HEK293 (cell line): ENCODE measurements at regions not wholly inside any gene's neighbourhood (a gene's known extent, or its start where the extent isn't known, plus 50 kb on each side); places are given as distances from the start of the nearest gene placed in this dataset.

Experiments used
- INSM2 ChIP-seq: fragments of 450-650 bp; formaldehyde crosslinking; IDR thresholded peaks from 2 replicates; pipeline ENCODE4 v1.5.1; 2016; ENCODE audit warnings: missing biosample characterization, missing genetic modification characterization
- SALL2 ChIP-seq: fragments of 450-650 bp; formaldehyde crosslinking; IDR thresholded peaks from 2 replicates; pipeline ENCODE4 v1.5.0; 2017; ENCODE audit warnings: missing biosample characterization, mild to moderate bottlenecking, missing genetic modification characterization, borderline replicate concordance
- ZNF416 ChIP-seq: fragments of 450-650 bp; formaldehyde crosslinking; IDR thresholded peaks from 2 replicates; pipeline ENCODE4 v1.5.1; 2016; ENCODE audit warnings: missing biosample characterization, missing genetic modification characterization
- ZNF433 ChIP-seq: fragments of 450-650 bp; formaldehyde crosslinking; IDR thresholded peaks from 2 replicates; pipeline ENCODE4 v1.5.1; 2016; ENCODE audit warnings: missing biosample characterization, missing genetic modification characterization, low read depth
- ZNF530 ChIP-seq: fragments of 450-650 bp; formaldehyde crosslinking; IDR thresholded peaks from 2 replicates; pipeline ENCODE4 v1.5.1; 2016; ENCODE audit warnings: low read depth, missing biosample characterization, missing genetic modification characterization
- ZNF776 ChIP-seq: fragments of 450-650 bp; formaldehyde crosslinking; IDR thresholded peaks from 2 replicates; pipeline ENCODE4 v1.5.0; 2017; ENCODE audit warnings: missing biosample characterization, missing genetic modification characterization, borderline replicate concordance
- TF ChIP-seq, protein P1 (sequence below): fragments of 450-650 bp; formaldehyde crosslinking; IDR thresholded peaks from 2 replicates; pipeline ENCODE4 v1.5.1; 2016; ENCODE audit warnings: missing biosample characterization, missing genetic modification characterization, low read depth
- TF ChIP-seq, protein P2 (sequence below): fragments of 450-650 bp; formaldehyde crosslinking; IDR thresholded peaks from 2 replicates; pipeline ENCODE4 v1.5.1; 2016; ENCODE audit warnings: missing biosample characterization, missing genetic modification characterization
- TF ChIP-seq, protein P3 (sequence below): sonication (generic); formaldehyde crosslinking; IDR thresholded peaks from 2 replicates; pipeline ENCODE4 v1.8.1; 2022; ENCODE audit warnings: mild to moderate bottlenecking, moderate library complexity, missing genetic modification reagents
- TF ChIP-seq, protein P4 (sequence below): fragments of 450-650 bp; formaldehyde crosslinking; conservative IDR thresholded peaks from 2 replicates; pipeline ENCODE4 v1.5.1; 2016; ENCODE audit warnings: low read depth, missing biosample characterization, missing genetic modification characterization

GRCh38 chr15:61379005-61379404 lies 149.9 kb upstream of the RORA start:
- TF ChIP-seq ZNF530 (tag by site-specific recombination) = no peak
- TF ChIP-seq ZNF416 (tag by site-specific recombination) = no peak
- TF ChIP-seq, protein P1, sequence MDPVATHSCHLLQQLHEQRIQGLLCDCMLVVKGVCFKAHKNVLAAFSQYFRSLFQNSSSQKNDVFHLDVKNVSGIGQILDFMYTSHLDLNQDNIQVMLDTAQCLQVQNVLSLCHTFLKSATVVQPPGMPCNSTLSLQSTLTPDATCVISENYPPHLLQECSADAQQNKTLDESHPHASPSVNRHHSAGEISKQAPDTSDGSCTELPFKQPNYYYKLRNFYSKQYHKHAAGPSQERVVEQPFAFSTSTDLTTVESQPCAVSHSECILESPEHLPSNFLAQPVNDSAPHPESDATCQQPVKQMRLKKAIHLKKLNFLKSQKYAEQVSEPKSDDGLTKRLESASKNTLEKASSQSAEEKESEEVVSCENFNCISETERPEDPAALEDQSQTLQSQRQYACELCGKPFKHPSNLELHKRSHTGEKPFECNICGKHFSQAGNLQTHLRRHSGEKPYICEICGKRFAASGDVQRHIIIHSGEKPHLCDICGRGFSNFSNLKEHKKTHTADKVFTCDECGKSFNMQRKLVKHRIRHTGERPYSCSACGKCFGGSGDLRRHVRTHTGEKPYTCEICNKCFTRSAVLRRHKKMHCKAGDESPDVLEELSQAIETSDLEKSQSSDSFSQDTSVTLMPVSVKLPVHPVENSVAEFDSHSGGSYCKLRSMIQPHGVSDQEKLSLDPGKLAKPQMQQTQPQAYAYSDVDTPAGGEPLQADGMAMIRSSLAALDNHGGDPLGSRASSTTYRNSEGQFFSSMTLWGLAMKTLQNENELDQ (tag by site-specific recombination) = no peak
- TF ChIP-seq, protein P2, sequence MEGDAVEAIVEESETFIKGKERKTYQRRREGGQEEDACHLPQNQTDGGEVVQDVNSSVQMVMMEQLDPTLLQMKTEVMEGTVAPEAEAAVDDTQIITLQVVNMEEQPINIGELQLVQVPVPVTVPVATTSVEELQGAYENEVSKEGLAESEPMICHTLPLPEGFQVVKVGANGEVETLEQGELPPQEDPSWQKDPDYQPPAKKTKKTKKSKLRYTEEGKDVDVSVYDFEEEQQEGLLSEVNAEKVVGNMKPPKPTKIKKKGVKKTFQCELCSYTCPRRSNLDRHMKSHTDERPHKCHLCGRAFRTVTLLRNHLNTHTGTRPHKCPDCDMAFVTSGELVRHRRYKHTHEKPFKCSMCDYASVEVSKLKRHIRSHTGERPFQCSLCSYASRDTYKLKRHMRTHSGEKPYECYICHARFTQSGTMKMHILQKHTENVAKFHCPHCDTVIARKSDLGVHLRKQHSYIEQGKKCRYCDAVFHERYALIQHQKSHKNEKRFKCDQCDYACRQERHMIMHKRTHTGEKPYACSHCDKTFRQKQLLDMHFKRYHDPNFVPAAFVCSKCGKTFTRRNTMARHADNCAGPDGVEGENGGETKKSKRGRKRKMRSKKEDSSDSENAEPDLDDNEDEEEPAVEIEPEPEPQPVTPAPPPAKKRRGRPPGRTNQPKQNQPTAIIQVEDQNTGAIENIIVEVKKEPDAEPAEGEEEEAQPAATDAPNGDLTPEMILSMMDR (tag by site-specific recombination) = no peak
- TF ChIP-seq ZNF776 (tag by site-specific recombination) = no peak
- no peak for TF ChIP-seq INSM2 (tag by site-specific recombination)
- TF ChIP-seq, protein P3, sequence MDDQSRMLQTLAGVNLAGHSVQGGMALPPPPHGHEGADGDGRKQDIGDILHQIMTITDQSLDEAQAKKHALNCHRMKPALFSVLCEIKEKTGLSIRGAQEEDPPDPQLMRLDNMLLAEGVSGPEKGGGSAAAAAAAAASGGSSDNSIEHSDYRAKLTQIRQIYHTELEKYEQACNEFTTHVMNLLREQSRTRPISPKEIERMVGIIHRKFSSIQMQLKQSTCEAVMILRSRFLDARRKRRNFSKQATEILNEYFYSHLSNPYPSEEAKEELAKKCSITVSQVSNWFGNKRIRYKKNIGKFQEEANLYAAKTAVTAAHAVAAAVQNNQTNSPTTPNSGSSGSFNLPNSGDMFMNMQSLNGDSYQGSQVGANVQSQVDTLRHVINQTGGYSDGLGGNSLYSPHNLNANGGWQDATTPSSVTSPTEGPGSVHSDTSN (CRISPR knock-in tag) = no peak
- no peak for TF ChIP-seq ZNF433 (tag by site-specific recombination)
- TF ChIP-seq, protein P4, sequence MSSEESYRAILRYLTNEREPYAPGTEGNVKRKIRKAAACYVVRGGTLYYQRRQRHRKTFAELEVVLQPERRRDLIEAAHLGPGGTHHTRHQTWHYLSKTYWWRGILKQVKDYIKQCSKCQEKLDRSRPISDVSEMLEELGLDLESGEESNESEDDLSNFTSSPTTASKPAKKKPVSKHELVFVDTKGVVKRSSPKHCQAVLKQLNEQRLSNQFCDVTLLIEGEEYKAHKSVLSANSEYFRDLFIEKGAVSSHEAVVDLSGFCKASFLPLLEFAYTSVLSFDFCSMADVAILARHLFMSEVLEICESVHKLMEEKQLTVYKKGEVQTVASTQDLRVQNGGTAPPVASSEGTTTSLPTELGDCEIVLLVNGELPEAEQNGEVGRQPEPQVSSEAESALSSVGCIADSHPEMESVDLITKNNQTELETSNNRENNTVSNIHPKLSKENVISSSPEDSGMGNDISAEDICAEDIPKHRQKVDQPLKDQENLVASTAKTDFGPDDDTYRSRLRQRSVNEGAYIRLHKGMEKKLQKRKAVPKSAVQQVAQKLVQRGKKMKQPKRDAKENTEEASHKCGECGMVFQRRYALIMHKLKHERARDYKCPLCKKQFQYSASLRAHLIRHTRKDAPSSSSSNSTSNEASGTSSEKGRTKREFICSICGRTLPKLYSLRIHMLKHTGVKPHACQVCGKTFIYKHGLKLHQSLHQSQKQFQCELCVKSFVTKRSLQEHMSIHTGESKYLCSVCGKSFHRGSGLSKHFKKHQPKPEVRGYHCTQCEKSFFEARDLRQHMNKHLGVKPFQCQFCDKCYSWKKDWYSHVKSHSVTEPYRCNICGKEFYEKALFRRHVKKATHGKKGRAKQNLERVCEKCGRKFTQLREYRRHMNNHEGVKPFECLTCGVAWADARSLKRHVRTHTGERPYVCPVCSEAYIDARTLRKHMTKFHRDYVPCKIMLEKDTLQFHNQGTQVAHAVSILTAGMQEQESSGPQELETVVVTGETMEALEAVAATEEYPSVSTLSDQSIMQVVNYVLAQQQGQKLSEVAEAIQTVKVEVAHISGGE (tag by site-specific recombination) = no peak
- no peak for TF ChIP-seq SALL2
